Colon (tissue), 2 donors: ENCODE measurements at regions not wholly inside any gene's neighbourhood (a gene's known extent, or its start where the extent isn't known, plus 50 kb on each side); places are given as distances from the start of the nearest gene placed in this dataset.

ENCODE experiments used
- FAIRE-seq: peaks from 2 replicates; lab custom pipeline; 2012; peaks lifted over from hg19 to GRCh38; lab: Jason Lieb, UNC
- donor health status: control.
- donor health status: control.

DNA sequence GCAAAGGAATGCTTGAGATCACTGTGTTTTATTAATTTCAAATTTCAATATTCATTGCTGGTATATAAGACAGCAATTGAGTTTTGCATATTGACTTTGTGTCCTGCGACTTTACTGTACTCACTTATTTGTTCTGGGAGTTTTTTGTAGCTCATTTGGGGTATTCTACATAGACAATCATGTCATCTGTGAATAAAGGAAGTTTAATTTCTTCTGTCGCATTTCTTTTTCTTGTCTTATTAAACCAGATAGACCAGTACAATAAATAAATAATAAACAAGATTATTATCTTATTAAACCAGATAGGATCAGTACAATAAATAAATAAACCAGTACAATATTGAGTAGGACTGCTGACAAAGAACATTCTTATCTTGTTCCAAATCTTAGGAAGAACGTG, 448.2 kb downstream of the RPS24 start:
- peak; percentile 49 for FAIRE-seq

DNA sequence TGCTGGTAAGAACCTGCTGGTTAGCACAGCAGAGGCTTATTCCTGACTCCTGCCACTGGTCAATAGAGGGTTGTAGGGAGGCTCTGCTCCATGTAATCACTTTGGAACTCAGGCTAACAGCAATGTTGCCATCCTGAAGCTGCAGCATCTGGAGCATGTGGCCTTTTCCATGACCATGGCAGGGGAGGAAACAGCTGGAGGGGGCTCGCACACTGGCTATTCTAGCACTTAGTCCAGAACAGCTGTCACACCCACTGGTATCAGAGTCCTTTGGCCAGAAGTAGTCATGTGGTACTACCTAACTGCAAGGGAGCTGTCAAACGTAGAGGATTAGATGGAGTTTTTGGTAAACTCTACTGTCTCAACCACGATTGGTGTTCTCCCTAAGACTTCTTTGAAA, 450.0 kb downstream of the RPS24 start:
- no peak for FAIRE-seq

DNA sequence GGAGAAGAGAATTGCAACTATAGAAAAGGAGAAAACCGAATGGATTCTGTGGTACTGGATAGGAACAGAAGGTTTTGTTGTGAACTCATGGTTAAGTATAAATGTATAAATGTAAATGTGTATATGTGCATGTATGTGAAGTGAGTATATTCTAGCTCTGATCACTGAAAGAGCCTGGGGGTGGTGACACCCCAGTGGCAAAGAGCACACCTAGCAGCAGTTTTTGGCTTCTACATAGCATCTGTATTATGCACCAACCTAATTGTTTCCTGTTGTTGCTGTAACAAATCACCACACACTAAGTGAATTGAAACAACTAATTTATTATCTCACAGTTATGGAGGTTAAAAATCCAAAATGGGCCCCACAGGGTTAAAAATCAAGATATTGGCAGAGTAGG, 455.4 kb downstream of the RPS24 start:
- FAIRE-seq: no peak

DNA sequence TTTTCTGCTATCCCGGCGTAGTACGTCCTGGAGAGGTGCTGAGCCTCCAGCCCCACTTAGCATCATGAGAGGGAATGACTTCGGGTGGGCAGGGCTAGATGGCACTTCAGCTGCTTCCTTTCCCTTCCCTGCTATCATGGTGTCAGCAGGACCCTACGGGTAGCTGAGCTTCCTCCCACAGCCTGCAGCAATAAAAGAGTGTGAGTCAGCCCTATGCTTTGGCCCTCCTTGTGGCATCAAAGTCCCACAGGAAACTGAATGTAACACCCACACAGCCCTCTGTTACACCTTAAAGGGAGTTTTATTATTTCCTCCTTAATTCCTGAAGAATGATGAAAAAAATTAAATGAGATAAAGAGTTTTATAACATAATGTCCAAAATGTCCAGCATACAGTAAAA, 458.1 kb downstream of the RPS24 start:
- no peak for FAIRE-seq

DNA sequence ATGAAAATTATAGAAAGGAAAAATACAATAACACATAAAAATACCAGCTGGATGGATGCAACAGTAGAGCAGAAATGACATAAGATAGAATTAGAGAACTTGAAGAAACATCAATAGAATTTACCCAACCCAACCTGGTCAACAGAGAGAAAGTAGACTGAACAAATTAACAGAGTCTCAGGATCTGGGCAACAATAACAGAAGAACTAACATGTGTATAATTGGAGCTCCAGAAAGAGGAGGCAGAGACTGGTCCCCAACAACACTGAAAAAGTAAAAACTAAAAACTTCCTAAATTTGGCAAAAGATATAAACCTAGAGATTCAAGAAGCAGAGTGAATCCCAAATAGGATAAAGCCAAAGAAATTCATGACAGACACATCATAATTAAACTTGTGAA, 458.8 kb downstream of the RPS24 start:
- FAIRE-seq: no peak

DNA sequence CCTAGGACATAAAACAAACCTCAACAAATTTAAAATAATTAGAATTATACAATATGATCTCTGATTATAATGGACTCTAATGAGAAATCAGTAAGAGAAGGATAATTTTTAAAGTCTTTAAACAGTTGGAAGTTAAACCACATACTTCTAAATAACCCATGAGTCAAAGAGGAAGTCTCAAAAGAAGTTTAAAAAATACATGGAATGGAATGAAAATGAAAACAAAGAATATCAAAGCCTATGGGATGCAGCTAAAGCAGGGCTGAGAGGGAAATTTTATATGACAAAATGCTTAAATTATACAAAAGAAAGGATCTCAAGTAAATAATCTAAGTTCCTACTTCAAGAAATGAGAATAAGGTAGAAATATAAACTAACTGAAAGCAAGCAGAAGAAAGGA, 460.5 kb downstream of the RPS24 start:
- no peak for FAIRE-seq

DNA sequence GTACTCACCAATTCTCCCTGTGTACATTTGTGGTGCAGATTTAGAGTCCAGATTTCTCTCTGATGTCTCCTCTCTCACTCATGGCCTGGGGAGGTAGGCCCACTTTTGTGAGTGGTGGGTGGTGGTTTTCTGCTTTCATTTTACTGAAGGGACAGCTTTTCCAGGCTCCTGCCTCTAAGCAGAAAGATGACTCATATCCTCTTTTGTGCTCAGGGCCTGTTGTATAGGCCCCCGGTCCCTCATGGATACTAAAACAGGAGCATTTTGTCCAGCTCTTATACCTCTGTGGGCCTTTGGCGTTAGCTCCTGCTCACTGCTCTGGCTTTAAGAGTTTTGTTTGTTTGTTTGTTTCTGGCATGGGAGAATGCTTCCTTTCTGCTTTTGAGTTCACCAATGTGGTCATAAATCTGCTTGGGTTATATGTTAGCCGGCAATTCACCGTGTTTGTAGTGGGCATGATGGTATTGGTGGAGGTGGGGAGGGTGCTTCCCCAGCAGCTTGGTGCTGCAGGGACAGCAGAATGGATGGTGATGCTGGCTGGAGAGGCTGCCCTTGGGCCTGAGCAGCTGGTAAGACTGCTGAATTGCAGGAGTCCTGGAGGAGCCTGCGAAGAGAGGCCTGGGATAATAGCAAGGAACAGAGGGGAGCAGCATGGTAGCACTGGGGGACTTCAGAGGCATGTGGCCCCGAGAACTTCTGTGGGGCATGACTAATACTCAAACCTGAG, 468.7 kb downstream of the RPS24 start:
- FAIRE-seq: no peak

DNA sequence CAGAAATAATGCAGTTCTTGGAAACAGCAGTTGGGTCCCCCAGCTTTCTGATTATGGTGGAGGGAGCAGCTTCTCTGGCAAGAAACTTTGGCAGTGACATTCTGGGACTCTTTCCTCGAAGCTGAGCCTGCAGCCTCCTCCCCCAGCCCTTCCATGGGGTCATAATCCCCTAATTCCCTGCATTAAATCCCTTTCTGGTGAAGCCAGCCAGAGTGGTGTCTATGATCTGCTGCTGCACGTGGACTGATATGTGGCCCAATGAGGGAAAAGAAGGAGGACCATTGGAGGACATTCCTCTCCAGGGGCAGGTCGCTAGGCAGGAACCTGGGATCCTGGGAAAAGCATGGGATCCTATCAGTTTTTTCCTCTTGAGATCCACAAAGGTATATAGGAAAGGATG, 470.5 kb downstream of the RPS24 start:
- no peak for FAIRE-seq

DNA sequence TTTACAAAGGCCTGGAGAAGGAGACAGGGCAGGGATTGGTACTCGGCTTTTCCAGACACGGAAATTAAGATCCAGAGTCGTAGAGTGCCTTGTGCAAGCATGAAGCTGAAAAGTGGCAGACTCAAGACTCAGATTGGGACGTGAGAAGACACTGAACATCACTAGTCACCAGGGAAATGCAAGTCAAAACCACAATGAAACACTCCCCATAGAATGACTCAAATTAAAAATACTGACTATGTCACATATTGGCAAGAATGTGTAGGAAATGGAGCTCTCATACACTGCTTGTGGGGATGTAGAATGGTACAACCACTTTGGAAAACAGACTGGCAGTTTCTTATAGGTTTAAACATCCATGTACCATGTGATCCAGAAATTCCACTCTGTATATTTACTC, 472.0 kb downstream of the RPS24 start:
- no peak for FAIRE-seq

DNA sequence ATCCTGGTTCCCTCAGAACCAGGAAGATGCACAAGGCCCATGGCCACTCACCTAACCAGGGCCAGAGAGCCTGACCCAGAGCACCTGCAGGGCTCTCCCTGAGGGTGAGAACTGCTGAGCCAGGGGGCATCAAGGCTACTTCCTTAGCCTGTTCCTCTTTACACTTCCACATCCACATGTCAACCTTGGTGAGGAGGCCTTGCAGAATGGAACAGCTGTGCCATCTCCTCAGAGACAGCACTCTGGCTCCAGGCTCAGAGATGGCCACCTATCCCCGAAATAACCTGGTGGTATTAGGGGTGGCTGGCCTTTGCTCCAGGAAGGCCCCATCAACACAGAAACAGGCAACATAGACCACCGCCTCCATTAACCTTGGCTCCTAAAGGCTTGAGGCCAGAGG, 473.0 kb downstream of the RPS24 start:
- FAIRE-seq: no peak

DNA sequence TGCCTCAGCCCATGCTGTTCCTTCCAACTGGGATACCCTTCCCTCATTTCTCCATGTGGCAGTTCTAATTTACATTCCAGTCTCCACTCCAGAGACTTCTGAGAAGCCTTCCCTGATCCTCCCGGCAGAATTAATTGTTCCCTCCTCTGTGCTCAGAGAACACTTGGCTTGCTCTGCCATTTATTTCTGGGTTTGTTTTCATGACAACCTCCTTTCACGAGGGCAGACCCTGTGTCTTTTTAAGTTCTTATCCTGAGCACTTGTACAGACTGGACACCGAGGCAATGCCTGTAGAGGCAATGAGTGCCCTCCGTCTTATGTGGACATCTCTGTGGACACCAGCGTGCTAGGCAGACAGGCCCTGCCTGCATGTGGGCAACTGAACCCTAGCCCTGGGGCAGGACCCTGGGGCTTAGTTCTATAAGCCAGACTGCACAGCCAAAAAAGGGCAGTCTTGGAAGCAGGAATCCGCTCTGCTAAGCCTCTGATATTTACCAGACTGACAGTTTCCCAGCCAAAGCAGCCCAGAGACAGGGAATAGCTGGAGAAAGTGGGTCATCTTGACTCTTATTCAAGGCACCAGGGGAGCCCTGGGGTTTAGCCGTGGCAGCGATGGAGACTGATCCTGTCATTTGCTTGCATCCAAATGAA, 474.0 kb downstream of the RPS24 start:
- no peak for FAIRE-seq

DNA sequence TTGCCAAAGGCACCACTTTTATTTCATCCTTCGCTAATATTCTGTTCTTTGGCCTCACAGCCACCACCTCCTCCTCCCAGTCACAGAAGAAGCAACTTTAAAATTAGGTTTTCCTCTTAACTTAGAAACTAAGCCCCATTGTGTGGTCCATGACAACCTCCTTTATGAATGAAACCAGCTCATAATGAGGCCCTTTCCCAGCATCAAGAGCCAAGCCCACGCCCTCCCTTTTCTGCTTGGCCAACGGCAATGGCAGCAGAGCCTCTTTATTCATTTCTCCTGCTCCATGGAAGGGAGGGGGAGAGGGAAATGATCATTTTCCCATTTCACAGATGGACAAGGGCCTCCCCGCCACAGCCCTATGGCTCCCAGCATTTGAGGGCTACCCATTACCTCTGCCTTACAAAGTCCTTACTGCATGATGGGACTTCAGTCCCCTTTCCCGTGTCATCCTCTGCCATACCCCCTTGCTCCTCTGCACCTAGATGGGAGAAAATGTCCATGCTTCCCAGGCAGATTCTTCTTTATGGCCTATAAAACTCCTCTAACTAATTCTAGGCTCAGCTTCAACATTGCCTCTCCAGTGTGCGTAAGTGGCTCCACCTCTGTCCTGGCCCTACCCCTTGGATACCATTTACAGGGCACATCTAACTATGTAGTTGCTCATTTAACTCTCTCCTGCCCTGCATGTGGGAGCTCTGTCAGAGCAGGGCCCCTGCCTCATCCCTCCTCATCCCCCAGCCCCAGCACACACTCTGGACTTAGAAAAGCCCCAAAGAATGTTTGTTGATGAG, 475.5 kb downstream of the RPS24 start:
- no peak for FAIRE-seq

DNA sequence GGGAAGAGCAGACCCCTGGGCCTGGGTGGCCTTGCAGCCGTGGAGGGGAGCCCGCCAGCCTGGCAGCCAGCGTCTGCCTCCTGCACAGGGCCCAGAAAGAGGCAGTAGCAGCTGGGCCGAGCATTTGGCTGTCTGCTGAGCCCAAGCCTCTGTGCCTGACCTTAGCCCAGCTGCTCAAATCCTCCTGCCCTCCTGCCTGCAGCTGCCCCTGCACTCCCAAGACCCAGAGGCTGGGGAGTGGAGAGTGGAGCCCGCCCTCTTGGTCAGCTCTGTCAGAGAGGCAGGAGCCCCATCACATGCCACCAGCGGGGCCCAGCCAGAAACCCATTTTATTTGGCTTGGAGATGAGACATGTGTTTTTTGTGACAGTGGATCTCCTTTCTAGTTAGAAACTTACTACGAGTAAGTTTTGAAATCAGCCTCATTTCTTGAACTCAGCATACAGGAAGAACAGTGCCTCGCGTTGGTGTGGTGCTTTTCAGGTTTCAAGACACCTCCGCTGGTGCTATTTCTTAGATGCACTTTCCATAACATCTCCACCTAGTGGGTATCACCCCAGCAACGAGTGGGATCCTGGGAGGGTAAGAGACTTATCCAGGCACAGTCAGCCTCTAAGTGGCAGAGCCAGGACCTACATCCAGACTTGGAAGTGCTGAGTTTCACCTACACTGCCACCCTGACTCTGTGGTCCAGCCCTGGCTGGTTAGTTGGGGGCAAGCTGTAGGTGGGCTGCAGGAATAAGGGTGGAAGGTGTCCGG, 477.1 kb downstream of the RPS24 start:
- FAIRE-seq: no peak

DNA sequence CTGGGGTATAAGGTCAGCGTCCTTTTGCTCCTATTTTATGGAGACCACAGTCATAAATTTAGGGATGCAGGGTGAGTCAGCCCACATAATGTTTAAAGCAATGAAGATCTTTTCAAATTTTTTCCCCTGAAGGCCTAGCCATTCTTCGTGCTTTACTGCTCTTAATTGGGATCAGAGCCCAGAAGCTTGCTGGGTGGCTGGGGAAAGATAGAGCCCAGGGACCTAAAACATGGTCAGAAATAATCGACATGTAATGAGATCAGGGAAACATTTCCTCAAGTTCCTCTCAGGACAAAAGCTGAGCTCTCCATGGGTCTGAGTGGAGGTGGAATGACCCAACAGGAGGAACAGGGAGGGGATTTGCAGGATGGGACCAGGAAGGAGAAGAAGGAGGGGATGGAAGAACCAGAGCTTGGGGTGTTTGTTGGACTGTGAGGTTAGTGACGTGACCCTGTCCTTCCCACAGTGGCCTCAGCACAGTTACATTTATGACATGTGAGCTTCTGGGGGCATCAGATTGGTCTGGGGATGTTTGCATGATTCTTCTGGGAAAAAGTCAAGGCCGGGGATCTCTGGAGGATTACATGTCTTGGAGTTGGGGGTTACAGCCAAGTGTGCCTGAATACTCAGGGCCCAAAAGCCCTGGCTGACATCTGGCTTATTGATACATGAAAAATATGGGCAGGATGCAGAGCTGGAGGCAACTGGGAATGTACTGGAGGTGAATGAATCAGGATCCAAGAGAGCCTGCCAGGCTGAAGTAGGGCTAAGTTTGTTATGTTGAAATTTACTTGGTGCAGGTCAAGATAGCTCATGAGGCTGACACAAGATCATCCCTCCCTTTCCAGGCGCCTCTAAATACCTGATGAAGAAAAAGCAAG, 477.9 kb downstream of the RPS24 start:
- FAIRE-seq: no peak

DNA sequence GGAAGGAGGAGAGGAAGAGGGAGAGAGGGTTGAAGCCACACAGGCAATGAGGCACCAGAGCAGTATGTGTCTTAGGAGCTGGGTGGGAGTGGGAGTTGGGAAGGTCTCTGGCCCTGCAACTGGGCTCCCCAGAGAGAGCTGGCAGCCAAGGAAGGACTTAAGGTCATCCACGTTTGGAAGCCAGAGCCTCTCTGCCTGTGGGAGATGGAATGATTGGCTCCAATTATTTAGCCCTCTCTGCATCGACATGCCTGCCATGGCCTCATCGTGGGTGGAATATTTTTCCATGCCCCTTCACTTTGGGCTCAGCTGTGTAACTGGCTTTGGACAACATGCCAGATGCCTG, 478.5 kb downstream of the RPS24 start:
- no peak for FAIRE-seq

DNA sequence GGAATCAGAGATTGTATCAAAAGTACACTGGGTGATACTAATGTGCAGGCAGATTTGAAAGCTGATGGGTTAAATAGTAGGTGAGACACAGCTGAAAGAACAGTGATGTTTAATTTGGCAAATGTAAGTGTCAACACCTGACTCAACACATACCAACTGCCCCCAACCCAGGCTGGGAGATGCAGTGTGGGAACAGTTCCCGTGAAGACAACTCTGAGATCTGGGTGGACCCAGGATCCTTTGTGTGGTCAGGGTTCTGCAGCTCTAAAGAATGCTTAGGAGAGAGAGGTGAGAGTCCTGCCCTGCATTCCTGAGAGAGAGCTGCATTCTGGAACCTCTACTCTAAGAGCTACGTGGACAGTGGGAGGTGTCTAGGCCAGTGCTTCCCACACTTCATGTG, 479.7 kb downstream of the RPS24 start:
- no peak for FAIRE-seq

DNA sequence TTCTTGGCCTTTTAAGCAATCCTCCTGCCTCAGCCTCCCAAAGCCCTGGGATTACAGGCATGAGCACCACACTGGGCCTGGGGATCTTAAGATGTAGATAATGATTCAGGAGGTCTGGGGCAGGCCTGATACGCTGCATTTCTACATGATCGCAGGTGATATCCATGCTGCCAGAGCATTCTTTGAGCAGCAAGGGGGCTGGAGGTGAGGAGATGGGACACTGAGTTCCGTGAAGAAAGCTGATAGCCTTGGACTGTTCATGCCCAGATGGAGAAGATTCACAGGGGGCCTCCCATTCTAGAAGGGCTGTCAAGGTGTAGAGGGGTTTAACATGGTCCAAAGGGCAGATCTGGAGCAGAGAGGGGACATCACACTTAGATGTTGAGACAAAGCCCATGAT, 480.3 kb downstream of the RPS24 start:
- FAIRE-seq: no peak

DNA sequence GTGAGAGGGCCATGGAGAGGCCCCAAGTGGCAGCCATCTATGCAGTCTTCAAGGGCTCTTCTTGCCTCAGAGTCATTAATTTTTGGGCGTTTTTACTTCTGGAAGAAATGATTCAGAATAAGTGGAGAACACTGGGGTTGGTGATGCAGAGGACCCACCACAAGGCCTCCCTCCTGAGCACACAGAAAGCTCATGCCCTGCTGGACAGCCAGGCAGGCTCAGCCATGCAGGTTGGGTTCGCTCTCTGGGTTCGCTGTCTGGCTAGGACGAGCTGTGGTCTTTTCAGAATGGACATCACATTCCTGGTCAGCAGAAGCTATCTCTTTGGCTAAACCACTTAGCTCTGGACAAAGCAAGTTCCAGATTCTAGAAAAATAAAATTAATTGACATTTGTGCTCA, 480.8 kb downstream of the RPS24 start:
- FAIRE-seq: no peak

DNA sequence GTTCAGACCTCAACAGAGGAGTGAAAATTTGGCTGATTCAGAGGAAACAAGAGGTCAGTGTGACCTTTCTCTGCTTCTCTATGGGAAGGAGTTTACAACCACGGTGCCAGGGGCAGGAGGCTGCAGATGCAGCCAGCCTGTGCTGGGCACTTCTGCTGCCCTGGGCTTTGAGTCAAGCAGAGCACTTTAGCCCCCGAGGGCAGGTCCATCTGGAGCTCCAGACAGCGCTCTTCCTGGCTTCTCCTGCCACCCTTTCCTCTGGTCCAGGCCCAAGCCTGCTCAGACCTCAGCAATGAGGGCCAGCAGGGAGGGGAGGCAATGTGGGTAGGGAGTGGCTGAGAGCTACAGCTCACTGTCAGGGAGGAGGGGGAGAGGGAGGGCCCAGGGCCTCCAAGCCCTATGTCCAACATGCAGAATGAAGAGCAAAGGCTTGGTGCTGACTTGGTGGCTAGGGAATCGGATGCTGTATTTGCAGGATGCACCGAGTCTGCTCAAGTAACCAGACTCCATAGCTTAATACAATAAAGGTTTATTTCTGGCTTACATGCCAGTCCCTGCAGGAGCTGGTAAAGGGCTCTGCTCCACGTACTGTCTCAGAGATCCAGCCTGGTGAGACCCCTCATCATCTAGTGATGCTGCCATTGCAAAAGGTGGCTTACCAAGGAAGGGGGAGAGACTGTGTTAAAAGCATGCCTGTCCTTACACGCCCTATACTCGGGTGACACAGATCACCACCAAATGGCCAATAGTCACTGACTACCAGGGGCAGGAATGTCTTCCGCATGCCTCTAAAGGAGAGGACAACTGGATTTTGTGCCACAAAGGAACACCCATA, 481.6 kb downstream of the RPS24 start:
- FAIRE-seq: no peak

DNA sequence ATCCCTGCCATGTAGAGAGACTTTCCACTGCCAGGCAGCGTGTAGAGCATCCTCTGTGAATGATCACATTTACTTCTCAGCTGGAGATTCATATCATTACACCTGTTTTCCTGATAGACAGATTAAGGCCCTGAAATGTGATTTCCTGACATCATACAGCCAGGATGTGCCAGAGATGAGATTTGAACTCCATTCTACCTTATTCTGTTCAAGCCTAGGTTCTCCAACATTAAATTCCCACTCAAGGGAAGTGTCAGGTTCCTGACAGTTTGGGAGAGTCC, 482.1 kb downstream of the RPS24 start:
- no peak for FAIRE-seq

DNA sequence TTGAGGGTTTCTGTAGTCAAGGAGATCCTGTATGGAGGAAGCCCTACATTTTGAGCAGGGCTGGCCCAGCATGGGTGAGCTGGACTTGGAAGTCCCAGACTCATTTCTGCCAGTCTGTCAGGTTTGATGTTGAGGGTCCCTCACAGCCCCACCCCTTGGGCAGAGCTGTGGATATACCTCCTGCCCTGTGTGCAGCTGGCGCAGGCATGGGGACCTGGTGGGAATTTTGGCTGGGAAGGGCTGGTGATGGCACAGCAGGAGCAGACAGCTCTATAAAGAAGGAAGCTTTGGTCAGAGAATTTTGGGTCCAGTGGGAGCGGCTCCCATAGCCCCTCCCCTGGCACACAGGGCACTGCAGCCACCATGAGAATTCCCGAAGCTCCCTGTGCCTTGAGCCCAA, 482.6 kb downstream of the RPS24 start:
- FAIRE-seq: no peak
